Neural progenitor cell (in vitro differentiated cells): ENCODE measurements at regions not wholly inside any gene's neighbourhood (a gene's known extent, or its start where the extent isn't known, plus 50 kb on each side); places are given as distances from the start of the nearest gene placed in this dataset.
A peak's percentile ranks its signal among the peaks of the same experiment; 100 is the strongest.

Experiments
- DNase-seq: peaks from one replicate; pipeline ENCODE4 v3.0.0-alpha.2; 2016; ENCODE audit warnings: low spot score
- H2AFZ ChIP-seq: fragments of 200-600 bp; sonication (generic); replicated peaks from 2 replicates; pipeline ENCODE4 v1.6.1; 2016; ENCODE audit warnings: antibody characterized with exemption
- H3F3A ChIP-seq: fragments of 200-600 bp; sonication (generic); 2 replicates; pipeline ENCODE4 v1.6.1; 2016; ENCODE audit warnings: antibody characterized with exemption, low read depth
- H3K27ac ChIP-seq: fragments of 200-600 bp; sonication (generic); 2 replicates; pipeline ENCODE4 v1.5.1; 2016; ENCODE audit warnings: mild to moderate bottlenecking
- H3K27me3 ChIP-seq: fragments of 200-600 bp; sonication (generic); 2 replicates; pipeline ENCODE4 v1.6.1; 2016; ENCODE audit warnings: mild to moderate bottlenecking, moderate library complexity
- H3K36me3 ChIP-seq: fragments of 200-600 bp; sonication (generic); 2 replicates; pipeline ENCODE4 v1.5.1; 2016
- H3K4me1 ChIP-seq: fragments of 200-600 bp; sonication (generic); 2 replicates; pipeline ENCODE4 v1.6.1; 2016; ENCODE audit warnings: mixed run types
- H3K4me2 ChIP-seq: fragments of 200-600 bp; sonication (generic); 2 replicates; pipeline ENCODE4 v1.6.1; 2016
- H3K4me3 ChIP-seq: fragments of 200-600 bp; sonication (generic); 2 replicates; pipeline ENCODE4 v1.5.1; 2016
- H3K79me2 ChIP-seq: fragments of 200-600 bp; sonication (generic); 2 replicates; pipeline ENCODE4 v1.6.1; 2016; ENCODE audit warnings: low read depth
- H3K9ac ChIP-seq: fragments of 200-600 bp; sonication (generic); 2 replicates; pipeline ENCODE4 v1.6.1; 2016
- H3K9me3 ChIP-seq: fragments of 200-600 bp; sonication (generic); 2 replicates; pipeline ENCODE4 v1.5.1; 2016; ENCODE audit warnings: low read depth
- H4K20me1 ChIP-seq: fragments of 200-600 bp; sonication (generic); 2 replicates; pipeline ENCODE4 v1.6.1; 2016; ENCODE audit warnings: low read depth
- H3K27ac Mint-ChIP-seq: 3 replicates; pipeline ENCODE4 v1.8.0; 2021; ENCODE audit warnings: mixed read lengths
- H3K27me3 Mint-ChIP-seq: 2 replicates; pipeline ENCODE4 v1.8.0; 2022; ENCODE audit warnings: low read depth, mild to moderate bottlenecking, inconsistent platforms, moderate library complexity, mixed read lengths; ENCODE audit not compliant: insufficient read depth
- H3K36me3 Mint-ChIP-seq: 3 replicates; pipeline ENCODE4 v1.8.0; 2021; ENCODE audit warnings: mixed read lengths
- H3K4me1 Mint-ChIP-seq: 3 replicates; pipeline ENCODE4 v1.8.0; 2021; ENCODE audit warnings: mixed read lengths
- H3K4me3 Mint-ChIP-seq: 3 replicates; pipeline ENCODE4 v1.8.0; 2021; ENCODE audit warnings: mild to moderate bottlenecking, moderate library complexity, mixed read lengths
- H3K9me3 Mint-ChIP-seq: 3 replicates; pipeline ENCODE4 v1.8.0; 2020; ENCODE audit warnings: mixed read lengths
- CTCF ChIP-seq: fragments of 200-600 bp; sonication (generic); IDR thresholded peaks from 2 replicates; pipeline ENCODE4 v1.5.1; 2017; ENCODE audit warnings: antibody characterized with exemption, mild to moderate bottlenecking
- EZH2 ChIP-seq: fragments of 200-600 bp; sonication (generic); IDR thresholded peaks from 2 replicates; pipeline ENCODE4 v1.6.1; 2017; ENCODE audit warnings: antibody characterized with exemption, mild to moderate bottlenecking, moderate library complexity
- EZH2phosphoT487 ChIP-seq: fragments of 200-600 bp; sonication (generic); IDR thresholded peaks from 2 replicates; pipeline ENCODE4 v1.6.1; 2017; ENCODE audit warnings: antibody characterized with exemption

- Histone ChIP-seq H3K9me3 (no peaks in the 10 kb centered on the region), H3K27me3 (no peaks in the 10 kb centered on the region), H3K9ac (no peak overlapping the region), H3K4me1 (peaks cover 7% of the 10 kb centered on the region), H2AFZ (no peak overlapping the region), H3K36me3 (no peaks in the 10 kb centered on the region), H3K27ac (no peak overlapping the region), H3K79me2 (no peaks in the 10 kb centered on the region), H4K20me1 (no peaks in the 10 kb centered on the region), H3F3A (no peaks in the 10 kb centered on the region), H3K4me2 (no peak overlapping the region), H3K4me3 (no peak overlapping the region)
- Mint-ChIP-seq H3K27ac (no peak overlapping the region), H3K9me3 (no peaks in the 10 kb centered on the region), H3K36me3 (no peaks in the 10 kb centered on the region), H3K4me3 (no peak overlapping the region), H3K4me1 (peaks cover 14% of the 10 kb centered on the region), H3K27me3 (no peaks in the 10 kb centered on the region)
- TF ChIP-seq EZH2 (no peak), CTCF (no peak)
- DNase-seq: no peak
These were observed 77.2 kb downstream of the MDH1 start for GRCh38 chr2:63665846-63666475.

- Histone ChIP-seq H3K79me2 (no peaks in the 10 kb centered on the region), H3K4me2 (no peak overlapping the region), H2AFZ (peak overlapping the region; percentile 66), H3K27me3 (no peaks in the 10 kb centered on the region), H3K9me3 (no peaks in the 10 kb centered on the region), H3K4me1 (peaks cover 7% of the 10 kb centered on the region), H3F3A (no peaks in the 10 kb centered on the region), H3K9ac (no peak overlapping the region), H4K20me1 (no peaks in the 10 kb centered on the region), H3K4me3 (no peak overlapping the region), H3K27ac (no peak overlapping the region), H3K36me3 (no peaks in the 10 kb centered on the region)
- H3K9me3 Mint-ChIP-seq: no peaks in the 10 kb centered on the region
- no peak overlapping the region for H3K4me3 Mint-ChIP-seq
- H3K27me3 Mint-ChIP-seq: peaks cover 2% of the 10 kb centered on the region
- no peak overlapping the region for H3K27ac Mint-ChIP-seq
- no peaks in the 10 kb centered on the region for H3K36me3 Mint-ChIP-seq
- DNase-seq: no peak
- peaks cover 14% of the 10 kb centered on the region for H3K4me1 Mint-ChIP-seq
- no peak for TF ChIP-seq CTCF
- TF ChIP-seq EZH2: no peak
- TF ChIP-seq EZH2phosphoT487: no peak
These were observed 78.5 kb downstream of the MDH1 start for GRCh38 chr2:63667132-63667700.

- Histone ChIP-seq H4K20me1 (no peaks in the 10 kb centered on the region), H3K9ac (no peak overlapping the region), H3F3A (no peaks in the 10 kb centered on the region), H3K4me3 (no peak overlapping the region), H3K27ac (no peak overlapping the region), H3K4me1 (peaks cover 7% of the 10 kb centered on the region), H3K9me3 (no peaks in the 10 kb centered on the region), H3K4me2 (no peak overlapping the region), H2AFZ (peak overlapping the region; percentile 66), H3K36me3 (no peaks in the 10 kb centered on the region), H3K27me3 (no peaks in the 10 kb centered on the region), H3K79me2 (no peaks in the 10 kb centered on the region)
- peaks cover 14% of the 10 kb centered on the region for H3K4me1 Mint-ChIP-seq
- no peak overlapping the region for H3K4me3 Mint-ChIP-seq
- no peaks in the 10 kb centered on the region for H3K36me3 Mint-ChIP-seq
- no peak for TF ChIP-seq EZH2
- no peak for TF ChIP-seq EZH2phosphoT487
- no peak for TF ChIP-seq CTCF
- no peaks in the 10 kb centered on the region for H3K9me3 Mint-ChIP-seq
- H3K27ac Mint-ChIP-seq: no peak overlapping the region
- no peak for DNase-seq
- peaks cover 2% of the 10 kb centered on the region for H3K27me3 Mint-ChIP-seq
These were observed 79.2 kb downstream of the MDH1 start for GRCh38 chr2:63668000-63668399.
